ENCODE measurements at regions not wholly inside any gene's neighbourhood (a gene's known extent, or its start where the extent isn't known, plus 50 kb on each side); places are given as distances from the start of the nearest gene placed in this dataset.

GRCh38 chr13:47549219-47549752 lies 451.8 kb downstream of the SUCLA2 start:
- ChIA-PET POLR2A (no interaction called here), CTCF (no interaction called here)
- Histone ChIP-seq H3K36me3 (ENCODE audit: control insufficient read depth in 2 of 2, insufficient read depth in 1 of 2, low read length in 2 of 2) (no peaks in the 10 kb centered on the region), H3K27ac (ENCODE audit: extremely low read depth, low read depth, low read length) (no peak overlapping the region), H3K4me1 (ENCODE audit: control insufficient read depth, insufficient read depth, low read length) (no peaks in the 10 kb centered on the region), H3K4me3 (ENCODE audit: low read depth, low read length) (no peak overlapping the region), H3K9me3 (ENCODE audit: control insufficient read depth, insufficient read depth, low read depth, low read length) (no peaks in the 10 kb centered on the region)
- no peak for TF ChIP-seq ZNF560 (tag by site-specific recombination; IDR thresholded peaks at IDR 0.05; ENCODE audit: borderline replicate concordance)
- no peak for TF ChIP-seq SCRT2 (tag by site-specific recombination; IDR thresholded peaks at IDR 0.05)
- TF ChIP-seq, protein P1, sequence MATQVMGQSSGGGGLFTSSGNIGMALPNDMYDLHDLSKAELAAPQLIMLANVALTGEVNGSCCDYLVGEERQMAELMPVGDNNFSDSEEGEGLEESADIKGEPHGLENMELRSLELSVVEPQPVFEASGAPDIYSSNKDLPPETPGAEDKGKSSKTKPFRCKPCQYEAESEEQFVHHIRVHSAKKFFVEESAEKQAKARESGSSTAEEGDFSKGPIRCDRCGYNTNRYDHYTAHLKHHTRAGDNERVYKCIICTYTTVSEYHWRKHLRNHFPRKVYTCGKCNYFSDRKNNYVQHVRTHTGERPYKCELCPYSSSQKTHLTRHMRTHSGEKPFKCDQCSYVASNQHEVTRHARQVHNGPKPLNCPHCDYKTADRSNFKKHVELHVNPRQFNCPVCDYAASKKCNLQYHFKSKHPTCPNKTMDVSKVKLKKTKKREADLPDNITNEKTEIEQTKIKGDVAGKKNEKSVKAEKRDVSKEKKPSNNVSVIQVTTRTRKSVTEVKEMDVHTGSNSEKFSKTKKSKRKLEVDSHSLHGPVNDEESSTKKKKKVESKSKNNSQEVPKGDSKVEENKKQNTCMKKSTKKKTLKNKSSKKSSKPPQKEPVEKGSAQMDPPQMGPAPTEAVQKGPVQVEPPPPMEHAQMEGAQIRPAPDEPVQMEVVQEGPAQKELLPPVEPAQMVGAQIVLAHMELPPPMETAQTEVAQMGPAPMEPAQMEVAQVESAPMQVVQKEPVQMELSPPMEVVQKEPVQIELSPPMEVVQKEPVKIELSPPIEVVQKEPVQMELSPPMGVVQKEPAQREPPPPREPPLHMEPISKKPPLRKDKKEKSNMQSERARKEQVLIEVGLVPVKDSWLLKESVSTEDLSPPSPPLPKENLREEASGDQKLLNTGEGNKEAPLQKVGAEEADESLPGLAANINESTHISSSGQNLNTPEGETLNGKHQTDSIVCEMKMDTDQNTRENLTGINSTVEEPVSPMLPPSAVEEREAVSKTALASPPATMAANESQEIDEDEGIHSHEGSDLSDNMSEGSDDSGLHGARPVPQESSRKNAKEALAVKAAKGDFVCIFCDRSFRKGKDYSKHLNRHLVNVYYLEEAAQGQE (tag by site-specific recombination; IDR thresholded peaks at IDR 0.05), result no peak
- no peak for TF ChIP-seq KLF1 (tag by site-specific recombination; IDR thresholded peaks at IDR 0.05)
- no peak for TF ChIP-seq MYNN (tag by site-specific recombination; IDR thresholded peaks at IDR 0.05; ENCODE audit: borderline replicate concordance)
- TF ChIP-seq ZNF24 (tag by site-specific recombination; IDR thresholded peaks at IDR 0.05), result no peak
- no peak for TF ChIP-seq ZNF19 (tag by site-specific recombination; IDR thresholded peaks at IDR 0.05; ENCODE audit: low read depth)
- TF ChIP-seq ZNF132 (tag by site-specific recombination; IDR thresholded peaks at IDR 0.05; ENCODE audit: borderline replicate concordance), result no peak
- TF ChIP-seq OVOL3 (tag by site-specific recombination; IDR thresholded peaks at IDR 0.05), result no peak
- no peak for TF ChIP-seq ZNF221 (tag by site-specific recombination; IDR thresholded peaks at IDR 0.05; ENCODE audit: borderline replicate concordance)
- TF ChIP-seq KLF8 (tag by site-specific recombination; IDR thresholded peaks at IDR 0.05), result no peak
- no peak for TF ChIP-seq GLI4 (tag by site-specific recombination; IDR thresholded peaks at IDR 0.05)
- TF ChIP-seq ZBTB8A (tag by site-specific recombination; IDR thresholded peaks at IDR 0.05), result no peak
- TF ChIP-seq ZNF138 (tag by site-specific recombination; IDR thresholded peaks at IDR 0.05; ENCODE audit: borderline replicate concordance), result no peak
- TF ChIP-seq MEIS1 (CRISPR knock-in tag; IDR thresholded peaks at IDR 0.05; ENCODE audit: borderline replicate concordance), result no peak
- TF ChIP-seq ZNF585B (tag by site-specific recombination; IDR thresholded peaks at IDR 0.05), result no peak
- TF ChIP-seq BCL11A (tag by site-specific recombination; IDR thresholded peaks at IDR 0.05; ENCODE audit: low read depth), result no peak

DNA sequence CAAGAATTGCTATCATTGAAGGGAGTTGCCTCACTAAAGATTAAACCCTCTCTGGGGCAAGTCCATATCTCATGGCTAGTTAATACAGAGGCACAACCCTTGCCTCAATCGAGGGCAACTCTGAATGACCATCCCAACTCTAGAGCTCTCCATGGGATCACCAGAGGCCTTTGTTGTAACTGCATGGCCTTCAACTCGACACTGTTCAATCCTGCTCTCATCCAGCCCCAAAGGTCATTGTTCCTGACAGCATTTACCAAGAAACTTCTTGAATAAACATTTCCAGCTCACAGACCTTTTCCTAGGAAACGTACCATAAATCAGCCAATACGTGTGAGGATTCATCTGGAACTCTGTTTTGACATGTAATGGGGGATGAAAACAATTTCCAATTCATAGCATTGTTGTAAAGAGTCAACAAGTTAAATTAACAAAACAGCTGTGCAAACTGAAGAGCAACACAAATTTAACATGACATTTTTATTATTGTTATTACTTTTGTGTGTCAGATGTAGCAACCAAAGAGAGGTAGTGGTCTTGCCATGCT lies 452.7 kb downstream of the SUCLA2 start:
- no peaks in the 10 kb centered on the region for H3K4me1 ChIP-seq (ENCODE audit: control insufficient read depth, insufficient read depth, low read length)
- H3K36me3 ChIP-seq (ENCODE audit: control insufficient read depth in 2 of 2, insufficient read depth in 1 of 2, low read length in 2 of 2), result no peaks in the 10 kb centered on the region
- ChIA-PET POLR2A (no interaction called here), CTCF (no interaction called here)
- no peak overlapping the region for H3K27ac ChIP-seq (ENCODE audit: extremely low read depth, low read depth, low read length)
- no peak overlapping the region for H3K4me3 ChIP-seq (ENCODE audit: low read depth, low read length)
- no peaks in the 10 kb centered on the region for H3K9me3 ChIP-seq (ENCODE audit: control insufficient read depth, insufficient read depth, low read depth, low read length)
- no peak for TF ChIP-seq CTCF (tag by site-specific recombination; IDR thresholded peaks at IDR 0.05)
- no peak for TF ChIP-seq ZNF10 (tag by site-specific recombination; IDR thresholded peaks at IDR 0.05)
- TF ChIP-seq ZNF292 (tag by site-specific recombination; IDR thresholded peaks at IDR 0.05; ENCODE audit: borderline replicate concordance, low read depth), result no peak
- no peak for TF ChIP-seq ZNF416 (tag by site-specific recombination; IDR thresholded peaks at IDR 0.05)
- TF ChIP-seq ZNF133 (tag by site-specific recombination; IDR thresholded peaks at IDR 0.05), result no peak
- TF ChIP-seq ZNF571 (tag by site-specific recombination; IDR thresholded peaks at IDR 0.05), result no peak
- TF ChIP-seq IKZF3 (tag by site-specific recombination; IDR thresholded peaks at IDR 0.05), result no peak
- TF ChIP-seq ZNF211 (tag by site-specific recombination; IDR thresholded peaks at IDR 0.05; ENCODE audit: low read depth), result no peak
- TF ChIP-seq ZNF843 (tag by site-specific recombination; IDR thresholded peaks at IDR 0.05), result no peak
- no peak for TF ChIP-seq ZNF132 (tag by site-specific recombination; IDR thresholded peaks at IDR 0.05; ENCODE audit: borderline replicate concordance)
- TF ChIP-seq WT1 (tag by site-specific recombination; IDR thresholded peaks at IDR 0.05), result no peak
